CD4-positive, alpha-beta memory T cell (primary cell): ENCODE measurements at regions not wholly inside any gene's neighbourhood (a gene's known extent, or its start where the extent isn't known, plus 50 kb on each side); places are given as distances from the start of the nearest gene placed in this dataset.

Experiments used
- CTCF ChIA-PET: fragments of 350-600 bp; sonication (Branson Sonifier 250); formaldehyde crosslinking; loops from one replicate; lab custom pipeline; 2021; ENCODE audit warnings: inconsistent platforms; ENCODE audit not compliant: partially characterized antibody; lab: Charles Lee
- POLR2A ChIA-PET: fragments of 350-600 bp; sonication (Branson Sonifier 250); formaldehyde crosslinking; loops from one replicate; lab custom pipeline; 2021; ENCODE audit not compliant: partially characterized antibody; lab: Charles Lee
- DNase-seq, 5 donors: peaks; one replicate each; pipeline versions ENCODE4 v3.0.0 to v3.0.0-alpha.2; 2020 to 2022; ENCODE audit warnings: mixed read lengths in 1 of 5
- H3K27ac ChIP-seq: one replicate; pipeline ENCODE4 v1.7.0; 2013; ENCODE audit warnings: low read depth, low read length
- H3K27me3 ChIP-seq: 2 replicates; pipeline ENCODE4 v1.7.0; 2013; ENCODE audit warnings: mild to moderate bottlenecking, low read length, moderate library complexity; ENCODE audit not compliant: insufficient read depth
- H3K36me3 ChIP-seq: 2 replicates; pipeline ENCODE4 v1.7.0; 2013; ENCODE audit warnings: mild to moderate bottlenecking, low read length, moderate library complexity; ENCODE audit not compliant: insufficient read depth
- H3K4me1 ChIP-seq: 2 replicates; pipeline ENCODE4 v1.7.0; 2013; ENCODE audit warnings: mild to moderate bottlenecking, low read length, moderate library complexity; ENCODE audit not compliant: insufficient read depth
- H3K4me3 ChIP-seq, 2 donors: one replicate each; pipeline ENCODE4 v1.7.0; 2013; ENCODE audit warnings: low read length in 2 of 2, mild to moderate bottlenecking in 1 of 2
- H3K9me3 ChIP-seq, 2 donors: one replicate each; pipeline ENCODE4 v1.7.0; 2013; ENCODE audit warnings: low read length in 2 of 2, control low read depth in 1 of 2; ENCODE audit not compliant: control insufficient read depth in 1 of 2
- H3K27ac Mint-ChIP-seq, 7 donors: one replicate each; pipeline ENCODE4 v1.8.0; 2020 to 2021; ENCODE audit warnings: mixed read lengths in 7 of 7, mild to moderate bottlenecking in 6 of 7, inconsistent platforms in 3 of 7, moderate library complexity in 3 of 7
- H3K27me3 Mint-ChIP-seq, 2 donors: one replicate each; pipeline ENCODE4 v1.8.0; 2020 to 2021; ENCODE audit warnings: mixed read lengths in 2 of 2
- H3K36me3 Mint-ChIP-seq, 2 donors: one replicate each; pipeline ENCODE4 v1.8.0; 2020 to 2021; ENCODE audit warnings: mixed read lengths in 2 of 2, inconsistent platforms in 1 of 2, mild to moderate bottlenecking in 1 of 2
- H3K4me1 Mint-ChIP-seq, 4 donors: one replicate each; pipeline ENCODE4 v1.8.0; 2020 to 2021; ENCODE audit warnings: mixed read lengths in 4 of 4, mild to moderate bottlenecking in 1 of 4
- H3K4me3 Mint-ChIP-seq, 8 donors: one replicate each; pipeline ENCODE4 v1.8.0; 2020 to 2021; ENCODE audit warnings: mixed read lengths in 8 of 8, mild to moderate bottlenecking in 7 of 8, moderate library complexity in 6 of 8, inconsistent platforms in 3 of 8
- H3K9me3 Mint-ChIP-seq, 8 donors: one replicate each; pipeline ENCODE4 v1.8.0; 2020 to 2021; ENCODE audit warnings: mixed read lengths in 8 of 8, mild to moderate bottlenecking in 5 of 8, inconsistent platforms in 3 of 8, moderate library complexity in 1 of 8
- intact Hi-C: fragments of 100-400 bp; cut with micrococcal nuclease; formaldehyde crosslinking; loops from one replicate; pipeline ENCODE4 v1.15.1; 2023

DNA sequence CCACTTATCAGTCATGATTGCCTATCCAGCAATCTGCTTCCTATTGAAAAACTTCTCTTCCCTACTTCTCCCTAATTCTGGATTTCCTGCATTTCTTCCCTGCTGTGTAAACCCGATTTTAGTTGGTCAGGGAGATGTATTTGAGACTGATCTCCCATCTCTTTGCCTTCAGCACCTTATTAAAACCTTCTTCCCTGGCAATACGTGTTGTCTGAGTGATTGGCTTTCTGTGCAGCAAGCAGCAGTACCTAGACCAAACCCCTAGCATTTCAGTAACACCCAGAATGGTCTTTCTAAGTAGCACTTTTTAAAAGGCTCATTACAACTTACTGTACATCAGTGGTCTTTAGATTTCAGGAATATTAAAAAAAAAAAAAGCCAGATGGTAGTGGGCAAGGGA, 99.1 kb upstream of the PDE10A start:
- no peaks in the 10 kb centered on the region for H3K4me1 Mint-ChIP-seq
- POLR2A ChIA-PET = no interaction called here

DNA sequence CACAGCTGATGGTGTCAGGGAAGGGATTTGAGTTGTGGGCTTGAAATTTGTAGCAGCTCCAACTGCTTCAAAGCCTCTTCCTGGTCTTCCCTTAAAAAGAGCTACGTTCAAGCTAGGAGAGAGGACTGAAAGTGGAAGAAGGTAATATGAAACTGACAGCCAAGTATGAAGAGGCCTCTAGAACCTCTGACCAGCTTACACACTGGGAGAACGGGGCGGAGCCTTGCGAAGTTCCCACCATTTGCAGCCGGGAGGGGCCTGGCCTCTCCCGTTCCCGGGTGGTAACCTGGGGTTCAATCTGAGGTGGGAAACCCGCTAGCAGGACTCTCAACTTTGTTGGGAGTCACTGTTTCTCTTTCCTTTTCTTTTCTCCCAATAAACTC, 97.8 kb upstream of the PDE10A start:
- Mint-ChIP-seq H3K9me3 (peaks cover 0 to 14% (median 6%) of the 10 kb centered on the region in 8 donors), H3K36me3 (no peaks in the 10 kb centered on the region), H3K4me1 (no peaks in the 10 kb centered on the region), H3K27ac (no peak overlapping the region), H3K4me3 (no peak overlapping the region), H3K27me3 (peaks cover 2 to 4% of the 10 kb centered on the region in 2 donors)
- Histone ChIP-seq H3K4me1 (no peaks in the 10 kb centered on the region), H3K36me3 (no peaks in the 10 kb centered on the region), H3K27ac (no peak overlapping the region), H3K4me3 (no peak overlapping the region), H3K9me3 (no peaks in the 10 kb centered on the region), H3K27me3 (no peaks in the 10 kb centered on the region)
- POLR2A ChIA-PET = no interaction called here
- intact Hi-C loops = no loop called here
- DNase-seq = no peak
- CTCF ChIA-PET = no interaction called here

More for the DNA sequence above, 99.1 kb upstream of the PDE10A start:
- no peaks in the 10 kb centered on the region for H3K36me3 ChIP-seq
- Mint-ChIP-seq H3K27ac (no peak overlapping the region), H3K9me3 (peaks cover 0 to 14% (median 6%) of the 10 kb centered on the region in 8 donors), H3K36me3 (no peaks in the 10 kb centered on the region), H3K27me3 (peaks cover 0 to 4% of the 10 kb centered on the region in 2 donors), H3K4me3 (no peak overlapping the region)
- intact Hi-C loops = no loop called here
- H3K4me3 ChIP-seq = no peak overlapping the region
- H3K27me3 ChIP-seq = no peaks in the 10 kb centered on the region
- no peaks in the 10 kb centered on the region for H3K4me1 ChIP-seq
- no peaks in the 10 kb centered on the region for H3K9me3 ChIP-seq
- no peak overlapping the region for H3K27ac ChIP-seq
- DNase-seq = no peak
- CTCF ChIA-PET = no interaction called here

DNA sequence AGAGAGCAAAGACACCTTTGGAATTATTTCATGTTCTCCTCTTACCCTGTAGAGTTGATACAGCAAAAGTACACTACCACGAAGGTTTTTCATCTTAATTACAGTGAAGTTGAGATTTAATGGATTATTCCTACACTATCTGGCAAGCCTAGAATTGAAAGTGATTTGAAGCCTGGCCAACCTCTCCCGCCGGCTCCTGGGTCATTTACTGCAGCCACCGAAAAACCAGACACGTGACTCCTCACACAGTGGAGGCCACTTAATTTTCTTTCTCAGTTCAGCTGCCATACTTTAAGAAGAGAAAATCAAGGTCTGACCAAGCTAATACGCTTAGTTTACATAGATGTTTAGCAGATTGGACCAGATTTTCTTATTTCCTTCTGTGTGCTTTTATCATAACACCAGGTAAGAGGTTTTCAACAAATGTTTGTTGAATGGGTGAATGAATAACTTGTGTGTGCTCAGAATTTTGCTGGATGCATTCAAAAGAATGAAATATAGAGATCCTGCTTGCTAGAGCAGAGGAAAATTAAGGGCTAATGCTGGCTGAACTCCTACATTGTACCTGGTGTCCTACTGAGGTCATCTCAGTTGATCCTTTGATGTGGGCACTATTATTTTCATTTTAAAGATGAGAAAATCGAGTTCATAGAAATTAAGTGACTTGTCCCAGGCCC, 97.2 kb upstream of the PDE10A start:
- H3K27ac Mint-ChIP-seq = no peak overlapping the region
- peaks cover 0 to 14% (median 6%) of the 10 kb centered on the region in 8 donors for H3K9me3 Mint-ChIP-seq
- no peak overlapping the region for H3K4me3 ChIP-seq
- intact Hi-C loops = no loop called here
- H3K4me3 Mint-ChIP-seq = no peak overlapping the region
- H3K27ac ChIP-seq = no peak overlapping the region
- CTCF ChIA-PET = no interaction called here
- H3K4me1 Mint-ChIP-seq = no peaks in the 10 kb centered on the region
- H3K4me1 ChIP-seq = no peaks in the 10 kb centered on the region
- H3K27me3 Mint-ChIP-seq = peaks cover 2 to 6% of the 10 kb centered on the region in 2 donors
- no peaks in the 10 kb centered on the region for H3K36me3 ChIP-seq
- H3K27me3 ChIP-seq = no peaks in the 10 kb centered on the region
- POLR2A ChIA-PET = no interaction called here
- no peaks in the 10 kb centered on the region for H3K36me3 Mint-ChIP-seq
- no peaks in the 10 kb centered on the region for H3K9me3 ChIP-seq
- DNase-seq = no peak

DNA sequence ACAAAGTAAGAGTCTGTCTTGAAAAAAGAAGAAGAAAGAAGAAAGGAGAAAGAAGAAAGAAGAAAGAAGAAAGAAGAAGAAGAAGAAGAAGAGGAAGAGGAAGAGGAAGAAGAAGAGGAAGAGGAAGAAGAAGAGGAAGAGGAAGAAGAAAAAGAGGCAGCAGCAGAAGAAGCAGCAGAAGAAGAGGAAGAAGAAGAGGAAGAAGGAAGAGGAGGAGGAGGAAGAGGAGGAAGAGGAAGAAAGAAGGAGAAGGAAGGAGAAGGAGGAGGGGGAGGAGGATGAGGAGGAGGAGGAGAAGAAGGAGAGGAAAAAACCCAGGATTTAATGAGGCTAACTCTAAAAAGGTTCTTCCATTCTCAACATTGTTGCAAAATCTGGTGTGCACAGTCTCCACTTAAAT, 95.4 kb upstream of the PDE10A start:
- no peaks in the 10 kb centered on the region for H3K36me3 ChIP-seq

DNA sequence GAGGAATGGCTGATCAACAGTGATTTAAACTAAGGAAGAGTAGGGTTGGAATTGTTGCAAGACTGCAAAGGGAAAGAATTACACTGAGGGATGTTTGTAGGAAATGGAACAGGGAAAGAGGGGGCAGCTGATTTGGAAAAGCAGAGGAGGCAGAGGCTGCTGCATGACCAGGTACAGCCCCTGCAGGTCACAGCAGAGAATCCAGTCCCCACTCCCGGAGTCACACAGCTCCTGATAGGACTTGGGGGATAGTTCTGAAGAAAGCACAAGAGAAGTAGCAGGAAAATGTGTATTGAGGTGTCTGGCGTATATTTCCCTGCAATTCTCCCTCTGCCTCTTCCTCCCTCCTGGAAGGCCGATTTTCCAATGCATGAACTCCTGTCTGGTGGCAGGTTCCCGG, 92.5 kb upstream of the PDE10A start:
- no peaks in the 10 kb centered on the region for H3K36me3 ChIP-seq
- no peaks in the 10 kb centered on the region for H3K9me3 ChIP-seq
- Mint-ChIP-seq H3K36me3 (no peaks in the 10 kb centered on the region), H3K4me3 (no peak overlapping the region), H3K4me1 (no peaks in the 10 kb centered on the region), H3K27ac (no peak overlapping the region), H3K27me3 (peaks cover 2 to 5% of the 10 kb centered on the region in 2 donors), H3K9me3 (peaks cover 0 to 3% (median 0%) of the 10 kb centered on the region in 8 donors)
- H3K4me3 ChIP-seq = no peak overlapping the region
- no peak for DNase-seq
- CTCF ChIA-PET = no interaction called here
- H3K27me3 ChIP-seq = no peaks in the 10 kb centered on the region
- no peak overlapping the region for H3K27ac ChIP-seq
- intact Hi-C loops = no loop called here
- H3K4me1 ChIP-seq = no peaks in the 10 kb centered on the region
- POLR2A ChIA-PET = no interaction called here

More for the DNA sequence above, 95.4 kb upstream of the PDE10A start:
- intact Hi-C loops = no loop called here
- Mint-ChIP-seq H3K9me3 (peaks cover 0 to 12% (median 6%) of the 10 kb centered on the region in 8 donors), H3K27me3 (peaks cover 2 to 5% of the 10 kb centered on the region in 2 donors), H3K4me3 (no peak overlapping the region), H3K4me1 (no peaks in the 10 kb centered on the region), H3K27ac (no peak overlapping the region), H3K36me3 (no peaks in the 10 kb centered on the region)
- DNase-seq = no peak
- CTCF ChIA-PET = no interaction called here
- Histone ChIP-seq H3K9me3 (no peaks in the 10 kb centered on the region), H3K27me3 (no peaks in the 10 kb centered on the region), H3K4me3 (no peak overlapping the region), H3K27ac (no peak overlapping the region), H3K4me1 (no peaks in the 10 kb centered on the region)
- POLR2A ChIA-PET = no interaction called here

DNA sequence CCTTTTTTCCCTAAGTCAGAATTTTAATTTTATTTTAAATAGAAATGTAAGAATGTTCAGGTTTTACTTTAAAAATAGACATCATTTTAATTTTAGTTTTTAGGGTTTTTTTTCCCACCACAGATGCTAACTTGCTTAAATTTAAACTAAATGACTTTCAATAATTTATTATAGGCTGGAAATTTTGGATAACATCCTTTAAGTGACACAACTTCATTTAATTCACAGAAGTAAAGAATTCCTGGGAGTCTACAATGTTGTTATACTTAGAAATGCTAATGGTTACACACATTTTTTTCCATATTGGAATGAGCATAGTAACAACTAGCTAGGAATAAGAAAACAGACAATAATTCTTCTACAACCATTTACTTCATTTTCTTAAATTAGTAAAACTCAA, 90.5 kb upstream of the PDE10A start:
- H3K27ac ChIP-seq = no peak overlapping the region
- Mint-ChIP-seq H3K36me3 (no peaks in the 10 kb centered on the region), H3K9me3 (peaks cover 0 to 6% (median 3%) of the 10 kb centered on the region in 8 donors), H3K4me3 (no peak overlapping the region), H3K4me1 (no peaks in the 10 kb centered on the region), H3K27me3 (peaks cover 2 to 6% of the 10 kb centered on the region in 2 donors), H3K27ac (no peak overlapping the region)
- H3K4me3 ChIP-seq = no peak overlapping the region
- no peak for DNase-seq
- CTCF ChIA-PET = no interaction called here
- no peaks in the 10 kb centered on the region for H3K36me3 ChIP-seq
- H3K4me1 ChIP-seq = no peaks in the 10 kb centered on the region
- intact Hi-C loops = no loop called here
- H3K9me3 ChIP-seq = no peaks in the 10 kb centered on the region
- POLR2A ChIA-PET = no interaction called here
- no peaks in the 10 kb centered on the region for H3K27me3 ChIP-seq

DNA sequence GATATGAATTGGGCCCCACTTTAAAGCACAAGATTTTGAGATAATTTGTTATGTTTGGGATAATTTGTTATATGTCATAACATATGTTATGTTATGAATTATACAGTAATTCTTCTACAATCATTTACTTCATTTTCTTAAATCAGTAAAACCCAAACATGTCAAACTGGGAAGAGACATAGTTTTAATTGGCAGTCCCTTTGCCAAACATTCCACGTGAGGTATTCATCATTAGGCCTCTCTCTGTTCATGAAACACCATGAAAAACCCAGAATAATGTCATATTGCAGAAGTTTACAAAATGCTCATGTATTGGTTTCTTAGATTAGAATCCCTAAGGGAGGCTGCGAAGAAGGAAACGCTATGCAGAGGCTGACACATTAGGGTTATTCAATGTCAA, 89.4 kb upstream of the PDE10A start:
- Histone ChIP-seq H3K9me3 (no peaks in the 10 kb centered on the region), H3K4me3 (no peak overlapping the region), H3K4me1 (no peaks in the 10 kb centered on the region), H3K27me3 (no peaks in the 10 kb centered on the region), H3K36me3 (no peaks in the 10 kb centered on the region), H3K27ac (no peak overlapping the region)
- no peak overlapping the region for H3K4me3 Mint-ChIP-seq
- intact Hi-C loops = no loop called here
- ChIA-PET CTCF (no interaction called here), POLR2A (no interaction called here)
- H3K4me1 Mint-ChIP-seq = no peaks in the 10 kb centered on the region
- H3K9me3 Mint-ChIP-seq = peaks cover 0 to 8% (median 3%) of the 10 kb centered on the region in 8 donors
- no peaks in the 10 kb centered on the region for H3K36me3 Mint-ChIP-seq
- no peak for DNase-seq
- no peak overlapping the region for H3K27ac Mint-ChIP-seq
- peaks cover 2 to 5% of the 10 kb centered on the region in 2 donors for H3K27me3 Mint-ChIP-seq
